ENCODE measurements at regions not wholly inside any gene's neighbourhood (a gene's known extent, or its start where the extent isn't known, plus 50 kb on each side); places are given as distances from the start of the nearest gene placed in this dataset.

GRCh38 chr11:134483857-134484256 is 71.8 kb upstream of the B3GAT1 start:
- TF ChIP-seq CTCF (conservative IDR thresholded peaks at IDR 0.05) (no peak), EZH2 (IDR thresholded peaks at IDR 0.05; ENCODE audit: low read depth) (no peak)
